ENCODE measurements at regions not wholly inside any gene's neighbourhood (a gene's known extent, or its start where the extent isn't known, plus 50 kb on each side); places are given as distances from the start of the nearest gene placed in this dataset.
"Not testable (repeated sequence)": the region's sequence is repeated elsewhere in the genome, so short reads cannot be mapped to it uniquely, and the experiment has no call there.

DNA sequence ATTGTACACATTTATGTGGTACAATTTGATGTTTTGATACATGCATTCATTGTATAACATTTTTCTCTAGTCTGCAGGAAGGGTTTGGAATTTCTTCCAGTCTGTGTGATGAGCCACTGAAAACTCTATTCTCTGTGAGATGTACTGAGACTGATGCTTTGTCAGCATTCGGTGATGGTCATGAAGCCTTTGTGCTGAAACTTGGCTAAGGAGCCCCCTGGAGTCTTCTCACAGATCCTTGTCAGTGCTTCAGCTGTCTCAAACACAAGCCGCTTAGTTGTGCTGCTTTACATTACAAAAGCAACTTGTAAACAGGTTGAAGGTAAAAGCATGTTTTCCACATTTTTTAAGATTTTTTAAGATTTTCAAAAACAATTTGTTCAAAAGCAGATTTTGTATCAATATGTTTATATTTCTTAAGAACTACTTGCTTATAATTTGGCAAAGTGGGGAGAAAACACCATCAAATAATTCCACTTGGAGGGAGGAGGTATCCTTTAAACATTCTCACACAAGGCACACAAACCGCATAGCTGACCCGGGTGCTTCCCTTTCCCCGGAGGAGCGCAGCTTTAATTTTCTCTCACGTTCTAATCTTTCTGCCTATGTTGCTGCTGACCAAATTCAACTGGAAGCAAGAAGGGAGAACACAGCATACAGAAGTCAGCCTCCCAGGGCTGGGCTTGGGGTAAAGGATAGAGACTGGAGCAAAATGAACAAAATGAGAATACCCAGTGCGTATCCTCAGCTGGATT lies 249.8 kb upstream of the VSTM2A start:
- TF ChIP-seq POLR2AphosphoS5 (IDR thresholded peaks at IDR 0.05) (no peak), EP300 (IDR thresholded peaks at IDR 0.05; ENCODE audit: low read depth) (no peak), POLR2A (IDR thresholded peaks at IDR 0.05) (no peak)
- TF ChIP-seq, protein P1, sequence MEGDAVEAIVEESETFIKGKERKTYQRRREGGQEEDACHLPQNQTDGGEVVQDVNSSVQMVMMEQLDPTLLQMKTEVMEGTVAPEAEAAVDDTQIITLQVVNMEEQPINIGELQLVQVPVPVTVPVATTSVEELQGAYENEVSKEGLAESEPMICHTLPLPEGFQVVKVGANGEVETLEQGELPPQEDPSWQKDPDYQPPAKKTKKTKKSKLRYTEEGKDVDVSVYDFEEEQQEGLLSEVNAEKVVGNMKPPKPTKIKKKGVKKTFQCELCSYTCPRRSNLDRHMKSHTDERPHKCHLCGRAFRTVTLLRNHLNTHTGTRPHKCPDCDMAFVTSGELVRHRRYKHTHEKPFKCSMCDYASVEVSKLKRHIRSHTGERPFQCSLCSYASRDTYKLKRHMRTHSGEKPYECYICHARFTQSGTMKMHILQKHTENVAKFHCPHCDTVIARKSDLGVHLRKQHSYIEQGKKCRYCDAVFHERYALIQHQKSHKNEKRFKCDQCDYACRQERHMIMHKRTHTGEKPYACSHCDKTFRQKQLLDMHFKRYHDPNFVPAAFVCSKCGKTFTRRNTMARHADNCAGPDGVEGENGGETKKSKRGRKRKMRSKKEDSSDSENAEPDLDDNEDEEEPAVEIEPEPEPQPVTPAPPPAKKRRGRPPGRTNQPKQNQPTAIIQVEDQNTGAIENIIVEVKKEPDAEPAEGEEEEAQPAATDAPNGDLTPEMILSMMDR (IDR thresholded peaks at IDR 0.05): no peak
- Histone ChIP-seq H3K27me3 (no peaks in the 10 kb centered on the region), H3K9me3 (peaks cover 6 to 9% of the 10 kb centered on the region in 2 donors), H3K4me3 (no peak overlapping the region), H3K36me3 (no peaks in the 10 kb centered on the region), H3K27ac (no peak overlapping the region), H3K4me1 (no peaks in the 10 kb centered on the region)
- intact Hi-C loops (cut with DNase I; ENCODE audit: low total_unique reads): no loop called here
- DNase-seq: no peak
- WGBS, 2 donors (ENCODE audit: low coverage in 1 of 2): 46 to 59% methylated on average over 8 of the region's 8 CpGs
- in situ Hi-C loops (cut with MboI; ENCODE audit: low pct_ligation_motif_present in 1 of 4, low pct_unique_long_range_greater_than_20kb in 1 of 4, low sequenced_read_pairs in 3 of 4): no loop called here

DNA sequence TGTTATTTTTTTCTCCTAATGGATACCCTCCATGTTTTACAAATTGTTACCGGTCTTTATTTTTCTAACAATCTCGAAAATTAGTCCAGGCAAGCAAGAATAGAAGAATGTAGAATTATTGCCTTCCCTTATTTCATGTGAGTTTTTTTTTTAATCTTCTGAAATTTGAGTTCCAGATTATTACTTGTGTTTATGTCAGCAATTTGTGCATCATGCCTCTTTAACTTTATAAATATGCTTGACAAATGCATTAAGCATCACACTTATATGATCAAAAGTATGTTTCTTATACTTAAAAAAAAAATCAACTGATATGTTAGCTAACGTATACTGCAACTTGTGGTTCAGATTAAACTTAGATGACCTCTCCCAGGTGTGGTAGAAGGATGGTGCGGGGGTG lies 242.7 kb upstream of the VSTM2A start:
- Histone ChIP-seq H3K27me3 (no peaks in the 10 kb centered on the region), H3K9me3 (peaks cover 0 to 5% of the 10 kb centered on the region in 2 donors), H3K4me1 (no peaks in the 10 kb centered on the region), H3K36me3 (no peaks in the 10 kb centered on the region), H3K4me3 (no peak overlapping the region), H3K27ac (no peak overlapping the region)
- DNase-seq: no peak
- TF ChIP-seq EP300 (IDR thresholded peaks at IDR 0.05; ENCODE audit: low read depth) (no peak), POLR2A (IDR thresholded peaks at IDR 0.05) (no peak), POLR2AphosphoS5 (IDR thresholded peaks at IDR 0.05) (no peak)
- TF ChIP-seq, protein P1 (IDR thresholded peaks at IDR 0.05): no peak
- in situ Hi-C loops (cut with MboI; ENCODE audit: low pct_ligation_motif_present in 1 of 4, low pct_unique_long_range_greater_than_20kb in 1 of 4, low sequenced_read_pairs in 3 of 4): no loop called here
- intact Hi-C loops (cut with DNase I; ENCODE audit: low total_unique reads): no loop called here
- 74 to 94% methylated on average over 4 of the region's 4 CpGs for WGBS, 2 donors (ENCODE audit: low coverage in 1 of 2)

DNA sequence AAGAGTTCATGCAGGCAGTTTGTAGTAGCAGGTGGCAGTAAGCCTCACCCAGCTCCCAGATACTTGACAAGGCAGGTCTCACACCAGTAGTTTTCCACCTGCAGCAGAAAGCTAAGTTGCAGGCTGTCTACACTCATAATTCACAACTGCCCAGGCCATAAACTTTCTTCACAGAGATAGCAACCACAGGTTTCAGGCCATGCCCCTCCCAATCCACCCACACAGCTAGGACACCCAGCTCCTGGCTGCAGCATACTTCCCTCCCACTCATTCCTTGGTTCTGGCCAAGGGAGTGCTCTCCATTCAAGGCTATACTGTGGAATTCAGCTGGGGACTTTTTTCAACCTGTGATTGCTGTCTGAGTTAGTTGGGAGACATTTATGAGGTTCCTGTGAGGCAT lies 226.2 kb upstream of the VSTM2A start:
- intact Hi-C loops (cut with DNase I; ENCODE audit: low total_unique reads); H3K27me3 ChIP-seq; DNase-seq; H3K9me3 ChIP-seq; H3K27ac ChIP-seq; in situ Hi-C loops (cut with MboI; ENCODE audit: low pct_ligation_motif_present in 1 of 4, low pct_unique_long_range_greater_than_20kb in 1 of 4, low sequenced_read_pairs in 3 of 4); H3K4me3 ChIP-seq; H3K4me1 ChIP-seq; H3K36me3 ChIP-seq: not testable (repeated sequence)

DNA sequence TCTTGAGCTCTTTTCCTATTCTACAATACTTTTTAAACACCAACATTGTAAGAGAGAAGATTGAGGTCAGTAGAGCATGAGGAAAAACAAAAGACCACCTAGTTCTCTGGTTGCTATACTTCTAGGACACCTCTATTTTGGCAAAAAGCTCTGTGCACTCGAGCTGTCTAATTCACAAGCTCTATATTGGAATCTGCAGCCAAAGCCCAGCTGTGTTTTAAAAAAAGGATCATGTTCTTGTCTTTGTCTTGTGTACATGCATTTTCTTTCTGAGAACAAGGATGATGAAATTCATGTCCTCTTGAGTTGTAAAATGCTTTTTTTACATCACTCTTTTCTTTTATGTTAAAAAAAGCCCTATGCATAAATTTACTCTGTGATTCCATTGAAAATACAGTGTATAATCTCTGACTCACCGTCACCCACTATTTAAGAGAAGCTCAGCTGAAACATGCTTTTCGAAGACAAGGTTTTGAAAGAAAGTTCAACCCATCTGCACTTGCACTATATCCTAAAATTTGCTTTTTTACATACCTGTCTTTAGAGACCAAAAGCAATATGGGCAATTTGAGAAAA lies 215.5 kb upstream of the VSTM2A start:
- Histone ChIP-seq H3K4me3 (no peak overlapping the region), H3K36me3 (no peaks in the 10 kb centered on the region), H3K9me3 (peaks cover 0 to 5% of the 10 kb centered on the region in 2 donors), H3K4me1 (no peaks in the 10 kb centered on the region), H3K27ac (no peak overlapping the region), H3K27me3 (no peaks in the 10 kb centered on the region)
- 65 to 67% methylated on average over 3 of the region's 3 CpGs for WGBS, 2 donors (ENCODE audit: low coverage in 1 of 2)
- in situ Hi-C loops (cut with MboI; ENCODE audit: low pct_ligation_motif_present in 1 of 4, low pct_unique_long_range_greater_than_20kb in 1 of 4, low sequenced_read_pairs in 3 of 4): loop anchor here in 1 of 4 donors (25.0 kb wide), 1 partner anchor 111 kb away; no protein-coding TSS in a partner anchor
- DNase-seq: no peak
- intact Hi-C loops (cut with DNase I; ENCODE audit: low total_unique reads): no loop called here
- no peak for TF ChIP-seq EP300 (IDR thresholded peaks at IDR 0.05; ENCODE audit: low read depth)
- TF ChIP-seq POLR2A (IDR thresholded peaks at IDR 0.05): no peak
- TF ChIP-seq, protein P1 (IDR thresholded peaks at IDR 0.05): no peak
